D721Med (cell line): ENCODE measurements at regions not wholly inside any gene's neighbourhood (a gene's known extent, or its start where the extent isn't known, plus 50 kb on each side); places are given as distances from the start of the nearest gene placed in this dataset.

Source experiments
- DNase-seq: peaks from one replicate; pipeline ENCODE4 v3.0.0; 2011; ENCODE audit warnings: low spot score; ENCODE audit not compliant: insufficient read length
- FAIRE-seq: peaks from 2 replicates; lab custom pipeline; 2011; peaks lifted over from hg19 to GRCh38; lab: Jason Lieb, UNC
- TF ChIP-seq, protein P1 (sequence below): IDR thresholded peaks from 2 replicates; pipeline ENCODE4 v1.5.1; 2012; ENCODE audit warnings: mild to moderate bottlenecking, control low read depth; ENCODE audit not compliant: insufficient read depth; ENCODE audit errors: missing control alignments

DNA sequence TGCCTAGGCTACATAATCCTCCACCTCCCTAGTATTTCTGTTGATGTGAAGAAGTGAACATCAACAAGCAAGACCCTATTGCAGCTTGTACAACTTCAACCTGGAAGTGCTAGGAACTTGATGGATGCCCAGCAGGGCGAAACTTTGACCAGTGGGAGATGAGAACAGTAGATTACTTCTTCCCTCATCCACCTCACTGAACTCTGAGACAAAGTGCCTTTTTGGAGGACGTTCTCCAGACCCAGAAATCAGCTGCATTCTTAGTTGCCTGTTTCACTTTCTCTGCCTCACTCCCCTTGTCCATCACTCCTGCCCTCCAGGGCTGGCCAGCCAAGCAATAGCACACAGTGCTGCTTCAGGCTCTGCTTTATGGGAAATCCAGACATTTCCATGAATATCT, 683.4 kb downstream of the GALC start:
- TF ChIP-seq, protein P1, sequence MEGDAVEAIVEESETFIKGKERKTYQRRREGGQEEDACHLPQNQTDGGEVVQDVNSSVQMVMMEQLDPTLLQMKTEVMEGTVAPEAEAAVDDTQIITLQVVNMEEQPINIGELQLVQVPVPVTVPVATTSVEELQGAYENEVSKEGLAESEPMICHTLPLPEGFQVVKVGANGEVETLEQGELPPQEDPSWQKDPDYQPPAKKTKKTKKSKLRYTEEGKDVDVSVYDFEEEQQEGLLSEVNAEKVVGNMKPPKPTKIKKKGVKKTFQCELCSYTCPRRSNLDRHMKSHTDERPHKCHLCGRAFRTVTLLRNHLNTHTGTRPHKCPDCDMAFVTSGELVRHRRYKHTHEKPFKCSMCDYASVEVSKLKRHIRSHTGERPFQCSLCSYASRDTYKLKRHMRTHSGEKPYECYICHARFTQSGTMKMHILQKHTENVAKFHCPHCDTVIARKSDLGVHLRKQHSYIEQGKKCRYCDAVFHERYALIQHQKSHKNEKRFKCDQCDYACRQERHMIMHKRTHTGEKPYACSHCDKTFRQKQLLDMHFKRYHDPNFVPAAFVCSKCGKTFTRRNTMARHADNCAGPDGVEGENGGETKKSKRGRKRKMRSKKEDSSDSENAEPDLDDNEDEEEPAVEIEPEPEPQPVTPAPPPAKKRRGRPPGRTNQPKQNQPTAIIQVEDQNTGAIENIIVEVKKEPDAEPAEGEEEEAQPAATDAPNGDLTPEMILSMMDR, result no peak
- no peak for FAIRE-seq
- DNase-seq, result no peak

DNA sequence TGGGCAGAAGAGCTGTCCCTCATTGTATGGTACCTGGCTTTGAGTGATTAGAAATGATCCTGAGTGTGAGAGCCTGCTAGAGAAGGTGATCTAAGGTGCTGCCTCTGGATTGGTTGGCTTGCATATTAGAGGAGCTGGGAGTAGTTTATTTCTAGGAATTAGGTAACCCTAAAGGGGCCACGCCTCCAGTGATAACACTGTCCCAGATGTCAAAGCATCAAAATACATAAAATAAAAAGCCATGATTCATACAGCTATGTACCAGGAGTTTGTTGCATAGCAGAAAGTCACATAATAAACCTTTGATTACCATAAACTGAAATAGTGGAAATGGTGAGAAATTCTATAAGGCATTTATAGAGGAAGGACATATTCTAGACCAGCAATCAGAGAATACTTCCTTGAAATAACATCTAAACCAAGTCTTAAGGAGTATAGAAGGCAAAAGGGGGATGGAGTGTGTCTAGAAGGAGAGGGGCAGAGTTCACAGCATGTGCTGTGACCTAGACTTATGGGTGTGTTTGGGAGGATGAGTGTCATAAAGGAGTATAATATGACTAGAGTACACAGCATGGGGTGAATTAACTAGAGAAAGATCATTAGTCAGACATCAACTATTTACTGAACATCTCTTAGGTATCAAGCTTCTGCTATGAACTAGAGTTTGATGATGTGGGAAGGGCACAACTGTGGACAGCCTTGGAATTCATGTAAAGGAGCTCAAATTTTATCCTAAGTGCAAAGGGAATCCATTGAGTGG, 686.4 kb downstream of the GALC start:
- TF ChIP-seq, protein P1, result no peak
- FAIRE-seq, result no peak
- DNase-seq, result no peak

DNA sequence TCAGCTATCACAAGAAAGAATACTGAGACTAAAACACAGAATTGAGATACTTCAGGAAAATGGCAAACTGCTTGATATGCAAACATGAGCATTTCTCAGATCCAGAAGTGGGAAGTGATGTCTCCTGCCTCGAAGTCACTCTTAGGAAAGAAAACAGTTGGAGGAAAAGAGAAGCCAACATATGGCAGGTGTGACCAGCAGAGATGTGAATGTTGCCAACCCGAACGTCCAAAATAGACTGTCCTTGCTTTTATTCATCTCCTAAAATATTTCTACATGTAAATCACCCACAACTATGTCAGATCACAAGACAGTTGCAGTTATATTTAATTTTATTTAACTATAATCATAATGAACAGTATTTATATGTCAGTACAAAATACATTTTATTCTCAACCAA, 687.6 kb downstream of the GALC start:
- DNase-seq (no peak), FAIRE-seq (no peak)
- TF ChIP-seq, protein P1, result no peak

DNA sequence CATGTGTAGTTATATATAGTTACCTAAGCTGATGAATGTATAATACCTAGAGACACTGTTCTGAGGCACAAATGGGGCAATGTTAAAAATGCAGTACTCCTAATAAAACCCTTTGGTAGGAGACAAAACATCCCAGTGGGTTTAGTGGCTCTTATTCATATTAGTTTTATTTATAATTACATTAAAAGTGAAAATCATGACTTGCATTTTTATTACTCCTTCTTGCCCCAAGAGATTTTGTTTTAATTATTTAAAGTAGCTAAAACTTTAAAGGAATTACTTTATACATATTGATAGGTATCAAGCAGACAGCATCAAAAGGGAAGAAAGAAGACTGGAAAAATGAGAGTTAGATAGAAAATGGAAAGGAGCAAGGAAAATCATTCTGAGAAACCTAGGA, 688.6 kb downstream of the GALC start:
- DNase-seq (no peak), FAIRE-seq (no peak)
- TF ChIP-seq, protein P1, result no peak

DNA sequence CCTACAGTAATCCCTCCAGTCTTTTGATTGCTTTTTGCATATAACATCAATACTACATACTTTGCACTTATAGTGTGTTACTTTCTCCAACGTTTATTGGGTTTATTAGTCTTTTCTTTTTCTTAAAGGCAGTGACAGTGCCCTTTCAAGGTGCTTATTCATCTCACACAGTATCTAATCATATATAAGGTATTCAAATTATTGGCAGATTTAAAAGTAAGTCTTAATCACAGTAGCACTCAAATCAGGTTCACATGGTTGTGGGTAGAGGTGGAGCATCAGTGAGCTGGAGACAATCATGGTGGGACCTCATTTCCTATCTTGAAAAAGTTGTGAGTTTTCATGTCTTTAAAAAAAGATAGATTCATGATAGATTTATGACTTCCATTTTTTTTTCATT, 706.2 kb downstream of the GALC start:
- FAIRE-seq, result no peak
- no peak for DNase-seq
- TF ChIP-seq, protein P1, result no peak

DNA sequence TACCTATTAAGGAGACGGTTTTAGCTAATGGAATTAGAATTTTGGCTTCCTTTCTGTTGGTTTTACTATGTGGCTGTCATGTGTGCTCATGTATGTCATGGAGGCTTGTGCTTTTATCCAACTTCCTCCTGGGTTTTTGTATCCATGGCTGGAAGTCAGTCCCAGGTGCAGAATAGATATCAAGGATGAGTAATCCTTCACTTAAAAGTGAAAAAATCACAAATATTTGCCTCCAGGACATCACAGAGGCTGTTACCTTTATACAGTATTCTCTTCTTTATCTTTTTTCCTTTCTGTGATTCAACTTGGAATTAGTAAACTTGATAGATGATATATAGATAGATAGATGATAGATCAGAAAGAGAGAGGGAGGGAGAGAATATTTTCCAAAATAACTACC, 706.8 kb downstream of the GALC start:
- TF ChIP-seq, protein P1, result no peak
- FAIRE-seq, result no peak
- no peak for DNase-seq

DNA sequence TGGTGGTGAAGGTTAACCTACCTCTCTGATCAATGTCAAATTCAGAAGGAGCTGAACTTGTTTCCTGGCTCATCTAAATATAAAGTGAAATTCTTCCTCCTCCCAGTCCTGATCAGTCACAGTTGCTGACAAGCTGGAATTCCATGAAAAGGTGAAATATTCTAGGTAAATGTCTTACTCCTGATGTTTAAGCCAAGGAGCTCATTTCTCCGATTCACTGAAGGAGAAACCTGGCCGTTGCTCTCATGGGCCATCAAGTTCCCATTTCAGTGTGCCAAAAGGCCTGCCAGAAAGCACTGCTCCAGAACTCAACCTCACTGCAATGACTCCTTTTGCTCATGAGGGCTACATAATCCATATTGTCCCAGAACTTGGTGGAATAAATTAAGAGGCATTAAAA, 707.5 kb downstream of the GALC start:
- DNase-seq (no peak), FAIRE-seq (no peak)
- TF ChIP-seq, protein P1, result no peak
